ENCODE measurements at regions not wholly inside any gene's neighbourhood (a gene's known extent, or its start where the extent isn't known, plus 50 kb on each side); places are given as distances from the start of the nearest gene placed in this dataset.

- no peak for TF ChIP-seq CTCF (conservative IDR thresholded peaks at IDR 0.05; ENCODE audit: low read depth, low read length)
- no peak for TF ChIP-seq EZH2 (IDR thresholded peaks at IDR 0.05; ENCODE audit: borderline replicate concordance, low read depth, low read length, poor library complexity, severe bottlenecking)
Observed at GRCh38 chr13:91248249-91248648, 99.2 kb upstream of the MIR17HG start.

All from A673 (cell line).